Kidney (tissue), 13 donors: ENCODE measurements at regions not wholly inside any gene's neighbourhood (a gene's known extent, or its start where the extent isn't known, plus 50 kb on each side); places are given as distances from the start of the nearest gene placed in this dataset.
A peak's percentile ranks its signal among the peaks of the same experiment; 100 is the strongest.

Source experiments
- DNase-seq, 5 donors: peaks; one replicate each; pipeline ENCODE4 v3.0.0-alpha.2; 2013 to 2020
- FAIRE-seq: peaks from 2 replicates; lab custom pipeline; 2012; peaks lifted over from hg19 to GRCh38; lab: Jason Lieb, UNC
- H3K27ac ChIP-seq, 2 donors: one replicate each; pipeline ENCODE4 v1.7.0; 2013; ENCODE audit warnings: low read depth in 2 of 2, low read length in 2 of 2, inconsistent platforms in 1 of 2
- H3K27me3 ChIP-seq: one replicate; pipeline ENCODE4 v1.7.1; 2013; ENCODE audit warnings: low read length, inconsistent platforms; ENCODE audit not compliant: control insufficient read depth, insufficient read depth
- H3K36me3 ChIP-seq, 3 donors: one replicate each; pipeline versions ENCODE4 v1.7.0 to v1.7.1; 2013; ENCODE audit warnings: low read length in 3 of 3, control low read depth in 1 of 3, inconsistent platforms in 1 of 3; ENCODE audit not compliant: insufficient read depth in 3 of 3, control insufficient read depth in 2 of 3
- H3K4me1 ChIP-seq, 3 donors: one replicate each; pipeline versions ENCODE4 v1.7.0 to v1.7.1; 2013; ENCODE audit warnings: low read length in 3 of 3, inconsistent platforms in 1 of 3, low read depth in 1 of 3; ENCODE audit not compliant: control insufficient read depth in 2 of 3, insufficient read depth in 2 of 3
- H3K4me3 ChIP-seq, 3 donors: one replicate each; pipeline versions ENCODE4 v1.7.0 to v1.8.1; 2013; ENCODE audit warnings: low read length in 3 of 3, control low read depth in 1 of 3, inconsistent platforms in 1 of 3
- H3K9ac ChIP-seq, 3 donors: one replicate each; pipeline versions ENCODE4 v1.7.0 to v1.7.1; 2013; ENCODE audit warnings: low read length in 3 of 3, control low read depth in 1 of 3, inconsistent platforms in 1 of 3
- H3K9me3 ChIP-seq, 3 donors: one replicate each; pipeline versions ENCODE4 v1.7.0 to v1.7.1; 2013; ENCODE audit warnings: low read length in 3 of 3, control low read depth in 1 of 3, inconsistent platforms in 1 of 3; ENCODE audit not compliant: control insufficient read depth in 2 of 3, insufficient read depth in 1 of 3
- intact Hi-C: fragments of 100-400 bp; cut with DNase I; formaldehyde crosslinking; loops from one replicate; pipeline ENCODE4 v1.11.1; 2022
- TF ChIP-seq, protein P1 (sequence below): IDR thresholded peaks from 3 replicates; pipeline ENCODE4 v1.5.1; 2012; ENCODE audit warnings: mild to moderate bottlenecking, moderate library complexity, borderline replicate concordance; ENCODE audit not compliant: insufficient read depth; ENCODE audit errors: extremely low read depth
- donor health status: control.
- donor health status: control.
- donor health status: control.
- donor health status: control.
- donor health status: control.
- donor health status: DM: yes; HTN: yes; CAD: no.
- donor health status: Normal renal cell carcinoma (clear cell type).

DNA sequence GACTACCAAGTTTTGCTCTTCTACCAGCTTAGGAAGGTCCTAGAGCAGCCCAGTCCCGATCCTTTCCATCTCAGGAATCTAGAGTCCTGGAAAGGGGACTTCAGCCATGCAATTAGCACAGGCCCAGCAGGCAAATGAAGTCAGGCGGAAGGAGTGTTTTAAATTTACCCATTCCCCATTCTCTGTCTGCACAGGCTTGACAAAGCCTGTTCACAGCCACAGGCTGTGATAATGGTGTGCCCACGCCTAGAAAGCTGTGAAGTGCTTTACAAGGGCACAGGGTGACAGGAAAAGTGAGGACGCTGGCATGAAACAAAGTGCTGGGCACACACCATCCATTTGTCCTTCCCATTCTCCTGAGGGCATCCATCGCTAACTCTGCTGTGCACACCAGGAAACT, 79.0 kb downstream of the PITPNM2 start:
- Histone ChIP-seq H3K36me3 (no peaks in the 10 kb centered on the region), H3K27ac (no peak overlapping the region), H3K4me1 (peaks cover 0 to 55% (median 19%) of the 10 kb centered on the region in 3 donors), H3K9me3 (no peaks in the 10 kb centered on the region), H3K4me3 (no peak overlapping the region), H3K9ac (no peak overlapping the region), H3K27me3 (no peaks in the 10 kb centered on the region)
- TF ChIP-seq, protein P1, sequence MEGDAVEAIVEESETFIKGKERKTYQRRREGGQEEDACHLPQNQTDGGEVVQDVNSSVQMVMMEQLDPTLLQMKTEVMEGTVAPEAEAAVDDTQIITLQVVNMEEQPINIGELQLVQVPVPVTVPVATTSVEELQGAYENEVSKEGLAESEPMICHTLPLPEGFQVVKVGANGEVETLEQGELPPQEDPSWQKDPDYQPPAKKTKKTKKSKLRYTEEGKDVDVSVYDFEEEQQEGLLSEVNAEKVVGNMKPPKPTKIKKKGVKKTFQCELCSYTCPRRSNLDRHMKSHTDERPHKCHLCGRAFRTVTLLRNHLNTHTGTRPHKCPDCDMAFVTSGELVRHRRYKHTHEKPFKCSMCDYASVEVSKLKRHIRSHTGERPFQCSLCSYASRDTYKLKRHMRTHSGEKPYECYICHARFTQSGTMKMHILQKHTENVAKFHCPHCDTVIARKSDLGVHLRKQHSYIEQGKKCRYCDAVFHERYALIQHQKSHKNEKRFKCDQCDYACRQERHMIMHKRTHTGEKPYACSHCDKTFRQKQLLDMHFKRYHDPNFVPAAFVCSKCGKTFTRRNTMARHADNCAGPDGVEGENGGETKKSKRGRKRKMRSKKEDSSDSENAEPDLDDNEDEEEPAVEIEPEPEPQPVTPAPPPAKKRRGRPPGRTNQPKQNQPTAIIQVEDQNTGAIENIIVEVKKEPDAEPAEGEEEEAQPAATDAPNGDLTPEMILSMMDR = no peak
- no peak for DNase-seq
- no peak for FAIRE-seq
- intact Hi-C loops = no loop called here

DNA sequence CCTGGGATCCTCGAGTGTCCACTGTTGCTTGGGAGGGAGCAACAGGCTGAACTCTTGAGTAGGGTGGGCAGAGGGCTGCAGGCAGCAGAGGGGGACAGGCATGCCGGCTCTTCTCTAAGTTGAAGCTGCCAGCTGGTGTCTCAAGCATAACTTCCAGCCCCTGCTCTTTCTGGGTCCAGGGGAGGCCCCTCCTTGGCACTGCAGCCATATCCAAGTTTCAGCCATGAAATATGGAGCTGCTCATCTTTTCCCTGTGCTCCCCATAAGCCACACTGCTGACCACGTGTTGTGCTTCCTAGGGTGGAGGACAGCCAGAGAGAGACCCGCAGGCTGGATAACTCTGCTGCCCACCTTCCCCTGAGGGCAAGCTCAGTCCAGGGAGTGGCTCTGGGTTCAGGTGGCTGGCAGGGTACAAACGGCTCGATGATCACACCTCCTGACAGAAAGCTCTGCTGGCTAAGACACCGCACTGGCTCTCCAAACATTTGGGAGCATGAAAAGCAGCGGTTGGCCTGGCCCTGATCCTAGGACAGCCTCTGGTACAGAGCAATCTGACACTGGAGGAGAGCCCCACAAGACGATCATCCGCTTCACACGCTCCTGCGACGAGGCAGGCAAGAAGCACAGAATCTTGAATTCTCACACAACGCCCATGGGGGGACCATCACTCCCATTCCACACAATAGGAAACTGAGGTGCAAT, 79.6 kb downstream of the PITPNM2 start:
- H3K9ac ChIP-seq = no peak overlapping the region
- no peak overlapping the region for H3K27ac ChIP-seq
- H3K4me3 ChIP-seq = no peak overlapping the region
- H3K27me3 ChIP-seq = no peaks in the 10 kb centered on the region
- no peak for FAIRE-seq
- TF ChIP-seq, protein P1 = no peak
- intact Hi-C loops = no loop called here
- H3K9me3 ChIP-seq = no peaks in the 10 kb centered on the region
- H3K36me3 ChIP-seq = no peaks in the 10 kb centered on the region
- H3K4me1 ChIP-seq = peaks cover 0 to 49% (median 16%) of the 10 kb centered on the region in 3 donors
- DNase-seq = no peak

DNA sequence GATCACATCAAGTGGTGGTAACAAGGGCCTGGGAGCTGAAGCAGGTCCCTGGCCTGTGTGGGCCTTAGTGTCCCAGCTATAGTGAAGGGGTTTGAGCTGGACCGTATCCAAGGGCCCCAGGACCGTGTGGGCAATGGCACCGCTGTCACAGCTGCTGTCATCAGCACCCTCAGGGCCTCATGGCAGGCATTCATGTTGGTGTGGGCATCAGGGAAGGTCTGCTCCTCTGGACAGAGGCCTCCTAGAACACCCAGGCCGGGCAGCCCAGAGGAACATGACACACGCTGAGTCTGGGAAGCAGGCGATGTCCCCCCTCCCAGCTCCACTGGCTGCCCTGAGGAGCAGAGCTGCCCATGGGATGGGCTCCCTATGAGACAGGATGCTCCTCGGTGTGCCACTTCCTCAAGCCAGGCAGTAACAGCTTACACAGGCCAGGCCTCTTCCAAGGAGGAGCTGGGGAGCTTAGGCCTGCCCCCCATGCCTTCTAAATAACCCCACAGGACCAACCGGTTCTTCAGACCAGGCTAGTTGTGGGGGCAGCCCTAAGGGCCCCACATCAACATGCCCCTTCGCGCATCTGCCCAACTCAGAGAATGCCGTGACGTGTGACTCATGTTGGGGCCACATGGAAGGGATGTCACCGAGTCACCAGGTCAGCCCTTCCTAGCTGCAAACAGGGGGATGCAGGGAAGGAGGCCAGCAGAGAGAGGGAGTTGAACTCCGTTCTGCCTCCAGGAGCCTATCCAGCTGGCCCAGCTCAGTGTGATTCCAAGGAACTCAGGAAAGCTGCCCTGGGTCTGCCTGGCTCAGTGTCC, 80.4 kb downstream of the PITPNM2 start:
- DNase-seq (no peak), FAIRE-seq (no peak)
- Histone ChIP-seq H3K27ac (no peak overlapping the region), H3K9ac (peak overlapping the region in 1 of 3 donors; percentile 30), H3K36me3 (no peaks in the 10 kb centered on the region), H3K27me3 (no peaks in the 10 kb centered on the region), H3K4me3 (no peak overlapping the region), H3K9me3 (no peaks in the 10 kb centered on the region), H3K4me1 (peaks cover 0 to 48% (median 19%) of the 10 kb centered on the region in 3 donors)
- TF ChIP-seq, protein P1 = no peak
- intact Hi-C loops = no loop called here
